ENCODE measurements at regions not wholly inside any gene's neighbourhood (a gene's known extent, or its start where the extent isn't known, plus 50 kb on each side); places are given as distances from the start of the nearest gene placed in this dataset.

GRCh38 chr4:57206172-57206571, 96.0 kb upstream of the IGFBP7 start (continued):
- TF ChIP-seq ZNF462 (CRISPR knock-in tag; IDR thresholded peaks at IDR 0.05) = no peak
- TF ChIP-seq CTCF (conservative IDR thresholded peaks at IDR 0.05; ENCODE audit: low read depth in 2 of 2) = no peak
- no peak for TF ChIP-seq STAT1 (IDR thresholded peaks at IDR 0.05; ENCODE audit: unreplicated experiment)

- H4K20me1 ChIP-seq (replicated peaks; ENCODE audit: insufficient read depth) = no peaks in the 10 kb centered on the region
- 0 out of 2 replicates have a peak overlapping the region, but pooled peaks have one; percentile 31 for H3K4me2 ChIP-seq
- peaks cover 9% of the 10 kb centered on the region for H3K9me2 ChIP-seq (ENCODE audit: insufficient read depth)
- H3K4me3 ChIP-seq = no peak overlapping the region
- Mint-ChIP-seq H3K36me3 (ENCODE audit: low read depth) (peaks cover 2% of the 10 kb centered on the region), H3K9me3 (peaks cover 6% of the 10 kb centered on the region), H3K27me3 (ENCODE audit: insufficient read depth, low read depth, poor library complexity) (peaks cover 3% of the 10 kb centered on the region), H3K4me3 (no peak overlapping the region), H3K27ac (no peak overlapping the region), H3K4me1 (peaks cover 6% of the 10 kb centered on the region)
- no peaks in the 10 kb centered on the region for H3K27me3 ChIP-seq (ENCODE audit: insufficient read depth)
- DNase-seq (ENCODE audit: low spot score) = no peak
- H3K36me3 ChIP-seq (ENCODE audit: insufficient read depth) = no peaks in the 10 kb centered on the region
- no peak for ATAC-seq
- H3K27ac ChIP-seq (ENCODE audit: low read depth) = no peak overlapping the region
- no peaks in the 10 kb centered on the region for H3K79me2 ChIP-seq (replicated peaks; ENCODE audit: insufficient read depth)
- H2AFZ ChIP-seq = peak overlapping the region; percentile 21; the same call in 1 of the 2 replicates
- no peaks in the 10 kb centered on the region for H3F3A ChIP-seq (replicated peaks; ENCODE audit: low read depth)
- H3K4me1 ChIP-seq (ENCODE audit: insufficient read depth) = peaks cover 8% of the 10 kb centered on the region; the same call in 1 of the 2 replicates
- no peak for TF ChIP-seq POLR2AphosphoS5 (IDR thresholded peaks at IDR 0.05; ENCODE audit: low read depth)
- TF ChIP-seq REST (IDR thresholded peaks at IDR 0.05; ENCODE audit: unreplicated experiment) = no peak
- no peak for TF ChIP-seq EZH2 (IDR thresholded peaks at IDR 0.05; ENCODE audit: low read depth, unreplicated experiment)
- no peak for TF ChIP-seq CREB1 (CRISPR knock-in tag; IDR thresholded peaks at IDR 0.05; ENCODE audit: low read depth)
- no peak for TF ChIP-seq JUNB (IDR thresholded peaks at IDR 0.05; ENCODE audit: unreplicated experiment)
- no peak for TF ChIP-seq ZNF114 (CRISPR knock-in tag; IDR thresholded peaks at IDR 0.05)
- TF ChIP-seq NANOG (IDR thresholded peaks at IDR 0.05; ENCODE audit: borderline replicate concordance) = no peak
- no peak for TF ChIP-seq STAT1 (IDR thresholded peaks at IDR 0.05; ENCODE audit: unreplicated experiment)
These were observed 95.4 kb upstream of the IGFBP7 start for GRCh38 chr4:57205580-57205979.

Data from GM23338 (cell line).